Endodermal cell (in vitro differentiated cells): ENCODE measurements at regions not wholly inside any gene's neighbourhood (a gene's known extent, or its start where the extent isn't known, plus 50 kb on each side); places are given as distances from the start of the nearest gene placed in this dataset.
A peak's percentile ranks its signal among the peaks of the same experiment; 100 is the strongest.

ENCODE experiments used
- DNase-seq: peaks from one replicate; pipeline ENCODE4 v3.0.0-alpha.2; 2017
- H3K27ac ChIP-seq: 2 replicates; pipeline ENCODE4 v1.5.1; 2013; ENCODE audit warnings: mild to moderate bottlenecking, low read depth, low read length, moderate library complexity
- H3K27me3 ChIP-seq: 2 replicates; pipeline ENCODE4 v1.6.1; 2013; ENCODE audit warnings: mild to moderate bottlenecking, low read length, moderate library complexity; ENCODE audit not compliant: insufficient read depth, control insufficient read depth, poor library complexity, severe bottlenecking
- H3K36me3 ChIP-seq: 2 replicates; pipeline ENCODE4 v1.7.0; 2013; ENCODE audit warnings: mild to moderate bottlenecking, low read length, moderate library complexity; ENCODE audit not compliant: control insufficient read depth, insufficient read depth
- H3K4me1 ChIP-seq: one replicate; pipeline ENCODE4 v1.7.0; 2013; ENCODE audit warnings: low read length; ENCODE audit not compliant: control insufficient read depth, insufficient read depth
- H3K4me3 ChIP-seq: 2 replicates; pipeline ENCODE4 v1.5.1; 2013; ENCODE audit warnings: mild to moderate bottlenecking, low read length, moderate library complexity
- H3K9ac ChIP-seq: 2 replicates; pipeline ENCODE4 v1.6.1; 2013; ENCODE audit warnings: mild to moderate bottlenecking, low read length, moderate library complexity; ENCODE audit not compliant: poor library complexity, severe bottlenecking; ENCODE audit errors: extremely low read depth
- H3K9me3 ChIP-seq: 2 replicates; pipeline ENCODE4 v1.6.1; 2013; ENCODE audit warnings: mild to moderate bottlenecking, low read length, moderate library complexity; ENCODE audit not compliant: control insufficient read depth
- H3K27ac Mint-ChIP-seq: 2 replicates; pipeline ENCODE4 v1.8.0; 2020; ENCODE audit warnings: mixed read lengths
- H3K27me3 Mint-ChIP-seq: 2 replicates; pipeline ENCODE4 v1.8.0; 2021; ENCODE audit warnings: mild to moderate bottlenecking, mixed read lengths; ENCODE audit not compliant: insufficient read depth
- H3K36me3 Mint-ChIP-seq: 2 replicates; pipeline ENCODE4 v1.8.0; 2020; ENCODE audit warnings: low read depth, mixed read lengths
- H3K4me1 Mint-ChIP-seq: 2 replicates; pipeline ENCODE4 v1.8.0; 2020; ENCODE audit warnings: mixed read lengths
- H3K4me3 Mint-ChIP-seq: 2 replicates; pipeline ENCODE4 v1.8.0; 2020; ENCODE audit warnings: mild to moderate bottlenecking, moderate library complexity, mixed read lengths
- H3K9me3 Mint-ChIP-seq: 2 replicates; pipeline ENCODE4 v1.8.0; 2020; ENCODE audit warnings: mild to moderate bottlenecking, mixed read lengths
- WGBS, 2 experiments: methylation state at CpG; one replicate each; pipeline versions ENCODE4 v1.1.5 to v1.1.7; 2013; ENCODE audit warnings: missing lambda C conversion rate in 2 of 2, mixed read lengths in 1 of 2; ENCODE audit not compliant: insufficient coverage in 1 of 2, insufficient read length in 1 of 2; 5-methylcytosine and 5-hydroxymethylcytosine counted together
- TF ChIP-seq, protein P1 (sequence below): fragments of 200-600 bp; sonication (generic); conservative IDR thresholded peaks from 2 replicates; pipeline ENCODE4 v1.5.0; 2021; ENCODE audit warnings: antibody characterized with exemption, mild to moderate bottlenecking

DNA sequence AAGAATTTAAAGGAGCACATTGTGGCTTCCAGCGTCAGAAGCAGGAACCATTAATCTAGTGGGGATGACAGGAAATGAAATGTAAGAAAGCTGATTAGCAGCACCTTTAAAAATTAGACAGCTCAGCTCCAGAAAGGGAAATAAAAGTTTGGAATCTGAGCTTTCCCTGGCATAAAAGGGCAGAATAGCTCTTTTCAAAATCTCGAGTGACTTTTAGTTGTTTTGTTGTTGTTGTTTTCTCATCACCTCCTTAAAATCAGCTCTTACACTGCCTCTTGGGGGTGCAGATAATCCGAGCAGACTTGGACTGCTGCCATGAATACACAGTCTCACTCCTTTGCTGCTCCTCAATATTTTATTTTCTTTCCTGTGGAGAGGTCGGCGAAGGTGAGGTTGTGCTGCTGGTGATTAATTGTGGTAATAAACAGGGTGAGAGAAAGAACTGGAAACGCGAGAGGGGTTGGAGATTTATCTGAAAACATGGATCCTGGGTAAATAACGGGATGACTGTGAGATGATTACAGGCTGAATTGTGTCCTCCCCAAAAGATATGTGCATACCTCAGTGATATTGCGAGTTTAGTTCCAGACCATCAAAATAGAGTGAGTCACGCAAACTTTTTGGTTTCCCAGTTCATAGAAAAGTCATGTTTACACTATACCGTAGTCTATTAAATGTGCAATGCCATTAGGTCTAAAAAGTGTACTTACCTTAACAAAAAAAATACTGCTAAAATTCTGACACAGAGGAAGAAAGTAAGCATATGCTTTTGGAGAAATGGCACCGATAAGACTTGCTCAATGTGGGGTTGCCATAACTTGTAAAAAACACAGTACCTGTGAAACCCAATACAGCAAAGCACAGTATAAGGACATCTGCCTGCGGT lies 787.7 kb downstream of the UQCRFS1 start:
- no peaks in the 10 kb centered on the region for H3K36me3 ChIP-seq
- peaks cover 36% of the 10 kb centered on the region for H3K4me1 Mint-ChIP-seq
- 79 to 85% methylated on average over 8 to 13 of the region's 13 CpGs for whole genome bisulfite sequencing, 2 experiments
- peak overlapping the region; percentile 54 for H3K27ac Mint-ChIP-seq
- TF ChIP-seq, protein P1, sequence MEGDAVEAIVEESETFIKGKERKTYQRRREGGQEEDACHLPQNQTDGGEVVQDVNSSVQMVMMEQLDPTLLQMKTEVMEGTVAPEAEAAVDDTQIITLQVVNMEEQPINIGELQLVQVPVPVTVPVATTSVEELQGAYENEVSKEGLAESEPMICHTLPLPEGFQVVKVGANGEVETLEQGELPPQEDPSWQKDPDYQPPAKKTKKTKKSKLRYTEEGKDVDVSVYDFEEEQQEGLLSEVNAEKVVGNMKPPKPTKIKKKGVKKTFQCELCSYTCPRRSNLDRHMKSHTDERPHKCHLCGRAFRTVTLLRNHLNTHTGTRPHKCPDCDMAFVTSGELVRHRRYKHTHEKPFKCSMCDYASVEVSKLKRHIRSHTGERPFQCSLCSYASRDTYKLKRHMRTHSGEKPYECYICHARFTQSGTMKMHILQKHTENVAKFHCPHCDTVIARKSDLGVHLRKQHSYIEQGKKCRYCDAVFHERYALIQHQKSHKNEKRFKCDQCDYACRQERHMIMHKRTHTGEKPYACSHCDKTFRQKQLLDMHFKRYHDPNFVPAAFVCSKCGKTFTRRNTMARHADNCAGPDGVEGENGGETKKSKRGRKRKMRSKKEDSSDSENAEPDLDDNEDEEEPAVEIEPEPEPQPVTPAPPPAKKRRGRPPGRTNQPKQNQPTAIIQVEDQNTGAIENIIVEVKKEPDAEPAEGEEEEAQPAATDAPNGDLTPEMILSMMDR = no peak
- no peaks in the 10 kb centered on the region for H3K27me3 ChIP-seq
- peaks cover 4% of the 10 kb centered on the region for H3K27me3 Mint-ChIP-seq
- no peak for DNase-seq
- no peaks in the 10 kb centered on the region for H3K36me3 Mint-ChIP-seq
- no peak overlapping the region for H3K4me3 Mint-ChIP-seq
- peaks cover 3% of the 10 kb centered on the region for H3K9me3 Mint-ChIP-seq
- H3K4me3 ChIP-seq = no peak overlapping the region
- no peaks in the 10 kb centered on the region for H3K9me3 ChIP-seq
- H3K9ac ChIP-seq = no peak overlapping the region
- no peak overlapping the region for H3K27ac ChIP-seq
- peaks cover 8% of the 10 kb centered on the region for H3K4me1 ChIP-seq

DNA sequence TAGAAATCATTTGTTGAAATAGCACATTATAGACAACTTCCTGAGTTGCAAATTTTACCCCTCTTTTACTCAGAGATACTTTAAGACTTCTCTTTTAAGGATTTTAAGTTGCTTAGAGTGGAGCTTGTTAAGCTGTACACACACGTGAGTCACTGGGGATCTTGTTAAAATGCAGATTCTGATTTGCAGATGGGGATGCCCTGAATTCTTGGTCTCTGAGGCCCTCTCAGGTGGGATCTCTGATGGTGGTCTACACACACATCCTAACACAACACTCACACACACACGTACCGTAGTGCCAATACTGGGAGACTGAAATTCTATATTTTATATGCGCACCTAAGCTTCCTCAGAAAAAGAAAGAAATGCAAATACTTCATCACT lies 788.3 kb downstream of the UQCRFS1 start:
- Mint-ChIP-seq H3K4me1 (peaks cover 36% of the 10 kb centered on the region), H3K4me3 (no peak overlapping the region), H3K27me3 (peaks cover 4% of the 10 kb centered on the region), H3K36me3 (no peaks in the 10 kb centered on the region), H3K27ac (peak overlapping the region; percentile 54), H3K9me3 (peaks cover 3% of the 10 kb centered on the region)
- H3K4me3 ChIP-seq = no peak overlapping the region
- no peaks in the 10 kb centered on the region for H3K36me3 ChIP-seq
- no peaks in the 10 kb centered on the region for H3K9me3 ChIP-seq
- 33 to 70% methylated on average over 1 to 4 of the region's 4 CpGs for WGBS, 2 experiments
- H3K27me3 ChIP-seq = no peaks in the 10 kb centered on the region
- no peak overlapping the region for H3K27ac ChIP-seq
- H3K9ac ChIP-seq = no peak overlapping the region
- peaks cover 8% of the 10 kb centered on the region for H3K4me1 ChIP-seq
- no peak for DNase-seq
- TF ChIP-seq, protein P1 = no peak

DNA sequence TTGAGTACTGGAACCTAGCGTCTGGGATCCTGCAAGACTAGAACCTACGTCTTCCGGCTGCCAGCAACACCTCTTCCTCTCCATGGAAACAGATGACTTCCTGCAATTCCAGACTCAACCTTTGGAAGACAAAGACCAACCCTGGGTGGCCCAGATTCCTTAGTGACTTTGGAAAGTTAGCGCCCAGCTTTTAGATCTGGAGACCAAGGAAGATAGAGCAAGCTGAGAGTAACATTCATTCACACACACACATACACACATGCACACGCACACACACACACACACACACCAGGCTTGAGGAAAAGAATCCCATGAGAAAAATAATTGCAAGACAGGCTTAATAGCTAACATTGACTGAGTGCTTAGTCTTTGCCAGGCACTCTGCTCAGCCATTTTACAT lies 788.9 kb downstream of the UQCRFS1 start:
- H3K36me3 ChIP-seq = no peaks in the 10 kb centered on the region
- peaks cover 36% of the 10 kb centered on the region for H3K4me1 Mint-ChIP-seq
- H3K9me3 Mint-ChIP-seq = no peaks in the 10 kb centered on the region
- H3K9me3 ChIP-seq = no peaks in the 10 kb centered on the region
- WGBS, 2 experiments = 60 to 80% methylated on average over 4 to 5 of the region's 5 CpGs
- TF ChIP-seq, protein P1 = no peak
- no peak overlapping the region for H3K9ac ChIP-seq
- H3K27ac ChIP-seq = no peak overlapping the region
- H3K4me1 ChIP-seq = peaks cover 8% of the 10 kb centered on the region
- peaks cover under 1% of the 10 kb centered on the region for H3K27me3 Mint-ChIP-seq
- H3K4me3 Mint-ChIP-seq = no peak overlapping the region
- no peaks in the 10 kb centered on the region for H3K36me3 Mint-ChIP-seq
- no peaks in the 10 kb centered on the region for H3K27me3 ChIP-seq
- peak overlapping the region; percentile 88 for H3K27ac Mint-ChIP-seq
- H3K4me3 ChIP-seq = no peak overlapping the region
- peak; percentile 83 for DNase-seq
